Heart right ventricle (tissue), 16 donors: ENCODE measurements at regions not wholly inside any gene's neighbourhood (a gene's known extent, or its start where the extent isn't known, plus 50 kb on each side); places are given as distances from the start of the nearest gene placed in this dataset.
"Not testable (repeated sequence)": the region's sequence is repeated elsewhere in the genome, so short reads cannot be mapped to it uniquely, and the experiment has no call there.

ENCODE experiments used
- ATAC-seq, 8 donors: fragments of 200-7000 bp; cut with Tn5 transposase; one replicate each; pipeline ENCODE4 v1.9.1; 2020; ENCODE audit warnings: mild to moderate bottlenecking in 8 of 8, moderate library complexity in 8 of 8, moderate number of reproducible peaks in 1 of 8
- DNase-seq, 2 donors: peaks; one replicate each; pipeline ENCODE4 v3.0.0-alpha.2; 2020
- H3K27ac ChIP-seq, 10 donors: fragments of 200-600 bp; sonication (generic) in 2 of 10; one replicate each; pipeline versions ENCODE4 v1.5.0 to v1.8.0; 2020 to 2022; ENCODE audit warnings: mild to moderate bottlenecking in 3 of 10
- H3K27me3 ChIP-seq, 7 donors: fragments of 200-600 bp; one replicate each; pipeline ENCODE4 v1.8.0; 2021 to 2022; ENCODE audit warnings: mild to moderate bottlenecking in 2 of 7
- H3K36me3 ChIP-seq, 9 donors: fragments of 200-600 bp; sonication (generic) in 1 of 9; one replicate each; pipeline versions ENCODE4 v1.5.0 to v1.8.0; 2020 to 2022; ENCODE audit warnings: mild to moderate bottlenecking in 2 of 9
- H3K4me1 ChIP-seq, 9 donors: fragments of 200-600 bp; sonication (generic) in 1 of 9; one replicate each; pipeline versions ENCODE4 v1.5.0 to v1.8.0; 2020 to 2022; ENCODE audit warnings: mild to moderate bottlenecking in 4 of 9
- H3K4me3 ChIP-seq, 10 donors: fragments of 200-600 bp; sonication (generic) in 2 of 10; one replicate each; pipeline versions ENCODE4 v1.5.0 to v1.8.0; 2020 to 2022; ENCODE audit warnings: mild to moderate bottlenecking in 7 of 10, moderate library complexity in 2 of 10
- H3K9me3 ChIP-seq, 11 donors: fragments of 200-600 bp in 10 of 11; sonication (generic) in 2 of 11; one replicate each; pipeline versions ENCODE4 v1.5.0 to v1.8.0; 2013 to 2022; ENCODE audit warnings: mild to moderate bottlenecking in 2 of 11, control low read depth in 1 of 11, moderate library complexity in 1 of 11
- WGBS, 2 donors: extraction: QIAGEN DNeasy Blood & Tissue Kit; methylation state at CpG; one replicate each; pipeline ENCODE4 v1.1.7; 2013; ENCODE audit warnings: inconsistent platforms in 1 of 2; 5-methylcytosine and 5-hydroxymethylcytosine counted together
- intact Hi-C, 10 donors: fragments of 100-400 bp; cut with DNase I; formaldehyde crosslinking; loops; one replicate each; pipeline versions ENCODE4 v1.11.1 to v1.14.2; 2022
- TF ChIP-seq, protein P1 (sequence below), 9 donors: fragments of 200-600 bp; sonication (generic) in 2 of 9; IDR thresholded peaks; one replicate each; pipeline versions ENCODE4 v1.5.0 to v1.8.0; 2021 to 2022; ENCODE audit warnings: antibody characterized with exemption in 9 of 9, mild to moderate bottlenecking in 5 of 9, moderate library complexity in 1 of 9
- donor health status: Arrhythmogenic right ventricular cardiomyopathy.
- donor health status: ischemic (EF 13 %, LVEDD 7.1; RV severe dilation, severe dysfunction).
- donor health status: healthy with polysubstance abuse.
- donor health status: DM: no; HTN: yes; CAD: no.
- donor health status: DM: no; HTN: no; CAD: no.
- donor health status: ischemic (EF 25% LVEDD 6.9; RV normal size, moderate dysfunction).
- donor health status: ischemic (EF 25% LVEDD 5.7; RV mildly dilated, moderate dysfunction).
- donor health status: healthy.
- donor health status: DM: yes; HTN: yes; CAD: no.
- donor health status: Ischemic cardiomyopathy.
- donor health status: ischemic (EF 35%, LVEDD 5.7; RV mildly dilated, moderate dysfunction).
- donor health status: nonischemic (EF 11% LVEDD 7.7; RV severe dilation, severe dysfunction).
- donor health status: DM: yes; HTN: yes; CAD: no.
- donor health status: PGD.
- donor health status: ischemic (EF 29% LVEDD 5.4; RV normal size, mild dysfunction).
- donor health status: nonischemic (EF 23%, LVEDD 6.1; RV moderate dilation, normal function).

- WGBS, 2 donors: 70 to 78% methylated on average over 24 of the region's 24 CpGs
- H3K4me1 ChIP-seq, H3K36me3 ChIP-seq, DNase-seq, ATAC-seq, H3K9me3 ChIP-seq, H3K4me3 ChIP-seq, intact Hi-C loops, H3K27ac ChIP-seq: not testable (repeated sequence)
- peaks cover 0 to 75% (median 29%) of the 10 kb centered on the region in 7 donors for H3K27me3 ChIP-seq
These were observed 94.1 kb upstream of the LRPAP1 start for GRCh38 chr4:3626131-3626884.

DNA sequence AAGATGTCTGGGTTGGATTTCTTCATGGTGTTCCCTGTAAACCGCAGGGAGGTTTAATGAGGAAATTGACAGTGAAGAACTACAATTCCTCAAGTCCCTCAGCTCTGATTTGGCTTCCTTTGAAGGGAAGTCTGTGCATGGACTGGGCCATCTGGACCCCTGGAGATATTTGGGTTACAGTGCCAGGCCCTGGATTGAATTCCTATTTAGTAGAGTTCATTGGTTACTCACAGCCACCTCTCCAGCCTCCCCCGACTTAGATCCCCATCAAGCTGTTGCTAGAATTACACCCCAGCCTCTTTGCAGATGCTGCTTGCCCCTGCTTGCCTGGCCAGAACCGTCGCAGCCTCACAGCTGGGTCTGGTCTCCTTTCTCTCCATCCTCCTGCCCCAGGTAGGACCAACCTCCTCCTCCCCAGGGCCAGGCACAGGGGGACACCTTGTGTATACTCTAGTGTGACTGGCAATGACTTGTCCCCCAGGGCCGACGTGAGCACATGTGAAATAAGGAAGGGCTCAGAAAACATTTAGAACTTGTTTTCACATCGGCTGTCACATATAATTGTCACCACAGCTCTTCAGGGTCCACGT is 93.2 kb upstream of the LRPAP1 start:
- H3K36me3 ChIP-seq, H3K4me3 ChIP-seq, H3K27ac ChIP-seq, H3K9me3 ChIP-seq, ATAC-seq, intact Hi-C loops, DNase-seq, H3K4me1 ChIP-seq: not testable (repeated sequence)
- peaks cover 0 to 68% (median 27%) of the 10 kb centered on the region in 7 donors for H3K27me3 ChIP-seq
- 57 to 59% methylated on average over 8 of the region's 8 CpGs for WGBS, 2 donors

- DNase-seq, H3K4me3 ChIP-seq, H3K9me3 ChIP-seq, H3K27ac ChIP-seq, H3K4me1 ChIP-seq, ATAC-seq, intact Hi-C loops, H3K36me3 ChIP-seq: not testable (repeated sequence)
- peaks cover 0 to 53% (median 22%) of the 10 kb centered on the region in 7 donors for H3K27me3 ChIP-seq
- 11 to 13% methylated on average over 11 of the region's 11 CpGs for WGBS, 2 donors
These were observed 91.6 kb upstream of the LRPAP1 start for GRCh38 chr4:3623809-3624329.

DNA sequence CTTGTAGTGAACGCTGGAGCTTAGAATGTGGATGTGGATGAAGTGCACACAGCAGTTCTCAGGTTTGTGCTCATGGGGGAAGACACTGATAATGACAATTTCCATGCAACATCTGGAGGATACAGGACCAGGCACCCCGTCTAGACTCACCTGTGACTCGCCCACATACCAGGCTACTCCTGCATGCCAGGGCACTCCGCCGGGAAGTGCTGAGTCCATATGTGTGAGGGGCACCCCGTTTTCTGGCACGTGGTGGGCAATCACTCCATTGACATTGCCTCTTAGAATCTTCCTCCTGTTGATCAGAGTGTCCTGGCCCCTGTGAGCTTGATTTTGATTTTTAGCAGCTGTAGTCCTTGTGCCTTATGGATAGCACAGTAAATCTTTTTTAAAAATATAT is 90.9 kb upstream of the LRPAP1 start:
- 70 to 78% methylated on average over 7 of the region's 7 CpGs for WGBS, 2 donors
- no peak overlapping the region for H3K27ac ChIP-seq
- peaks cover 0 to 45% (median 21%) of the 10 kb centered on the region in 7 donors for H3K27me3 ChIP-seq
- H3K4me1 ChIP-seq: no peaks in the 10 kb centered on the region
- no peaks in the 10 kb centered on the region for H3K36me3 ChIP-seq
- no peak for DNase-seq
- TF ChIP-seq, protein P1, sequence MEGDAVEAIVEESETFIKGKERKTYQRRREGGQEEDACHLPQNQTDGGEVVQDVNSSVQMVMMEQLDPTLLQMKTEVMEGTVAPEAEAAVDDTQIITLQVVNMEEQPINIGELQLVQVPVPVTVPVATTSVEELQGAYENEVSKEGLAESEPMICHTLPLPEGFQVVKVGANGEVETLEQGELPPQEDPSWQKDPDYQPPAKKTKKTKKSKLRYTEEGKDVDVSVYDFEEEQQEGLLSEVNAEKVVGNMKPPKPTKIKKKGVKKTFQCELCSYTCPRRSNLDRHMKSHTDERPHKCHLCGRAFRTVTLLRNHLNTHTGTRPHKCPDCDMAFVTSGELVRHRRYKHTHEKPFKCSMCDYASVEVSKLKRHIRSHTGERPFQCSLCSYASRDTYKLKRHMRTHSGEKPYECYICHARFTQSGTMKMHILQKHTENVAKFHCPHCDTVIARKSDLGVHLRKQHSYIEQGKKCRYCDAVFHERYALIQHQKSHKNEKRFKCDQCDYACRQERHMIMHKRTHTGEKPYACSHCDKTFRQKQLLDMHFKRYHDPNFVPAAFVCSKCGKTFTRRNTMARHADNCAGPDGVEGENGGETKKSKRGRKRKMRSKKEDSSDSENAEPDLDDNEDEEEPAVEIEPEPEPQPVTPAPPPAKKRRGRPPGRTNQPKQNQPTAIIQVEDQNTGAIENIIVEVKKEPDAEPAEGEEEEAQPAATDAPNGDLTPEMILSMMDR (IDR thresholded peaks at IDR 0.05): no peak
- peaks cover 0 to 8% (median 0%) of the 10 kb centered on the region in 11 donors for H3K9me3 ChIP-seq
- H3K4me3 ChIP-seq: no peak overlapping the region
- ATAC-seq: no peak
- intact Hi-C loops: no loop called here

DNA sequence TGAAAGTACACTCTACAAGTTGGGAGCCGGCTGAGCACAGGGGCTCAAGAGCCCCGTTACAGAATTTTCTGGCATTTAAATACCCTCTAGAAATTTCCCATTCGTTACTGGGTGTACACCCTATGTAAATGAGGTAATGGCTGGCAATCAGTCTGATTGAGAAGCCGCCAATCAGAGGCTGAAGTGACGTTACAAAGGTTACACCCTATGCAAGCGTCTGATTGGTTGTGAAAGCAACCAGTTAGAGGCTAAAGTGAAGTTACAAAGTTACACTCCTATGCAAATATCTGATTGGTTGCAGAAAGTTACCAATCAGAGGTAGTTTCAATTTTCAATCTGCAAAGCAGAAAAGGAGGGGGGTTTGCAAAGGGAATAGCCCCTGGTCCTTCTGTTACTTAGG is 88.1 kb upstream of the LRPAP1 start:
- peaks cover 0 to 26% (median 12%) of the 10 kb centered on the region in 7 donors for H3K27me3 ChIP-seq
- H3K36me3 ChIP-seq, H3K9me3 ChIP-seq, H3K4me1 ChIP-seq, ATAC-seq, intact Hi-C loops, H3K4me3 ChIP-seq, H3K27ac ChIP-seq, DNase-seq: not testable (repeated sequence)
- 63 to 65% methylated on average over 6 of the region's 6 CpGs for WGBS, 2 donors

- H3K36me3 ChIP-seq, H3K27ac ChIP-seq, DNase-seq, ATAC-seq, H3K4me3 ChIP-seq, H3K9me3 ChIP-seq, H3K4me1 ChIP-seq, intact Hi-C loops: not testable (repeated sequence)
- H3K27me3 ChIP-seq: peaks cover 0 to 21% (median 9%) of the 10 kb centered on the region in 7 donors
- 81 to 87% methylated on average over 4 of the region's 4 CpGs for WGBS, 2 donors
These were observed 87.5 kb upstream of the LRPAP1 start for GRCh38 chr4:3619698-3620097.

DNA sequence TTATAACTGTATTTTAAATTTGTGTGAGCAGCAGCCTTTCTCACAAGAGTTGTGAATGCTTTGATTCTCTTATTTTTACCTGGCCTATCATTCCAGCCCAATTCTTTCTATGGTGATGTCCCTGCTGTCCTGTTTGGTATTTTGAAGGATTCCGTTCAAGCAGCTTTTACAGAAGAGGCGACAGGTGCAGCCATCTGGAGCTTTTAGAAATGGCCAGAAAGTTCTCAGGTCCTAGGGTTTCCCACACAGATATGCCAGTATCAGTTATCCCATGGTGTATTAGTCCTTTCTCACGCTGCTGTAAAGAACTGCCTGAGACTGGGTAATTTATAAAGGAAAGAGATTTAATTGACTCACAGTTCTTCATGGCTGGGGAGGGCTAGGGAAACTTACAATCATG is 86.1 kb upstream of the LRPAP1 start:
- H3K4me3 ChIP-seq, H3K4me1 ChIP-seq, H3K36me3 ChIP-seq, H3K9me3 ChIP-seq, H3K27ac ChIP-seq, intact Hi-C loops, DNase-seq, ATAC-seq: not testable (repeated sequence)
- peaks cover 0 to 14% (median 2%) of the 10 kb centered on the region in 7 donors for H3K27me3 ChIP-seq
- WGBS, 2 donors: 66 to 73% methylated on average over 3 of the region's 3 CpGs
